GM19035 (cell line): ENCODE measurements at regions not wholly inside any gene's neighbourhood (a gene's known extent, or its start where the extent isn't known, plus 50 kb on each side); places are given as distances from the start of the nearest gene placed in this dataset.
"Not testable (repeated sequence)": the region's sequence is repeated elsewhere in the genome, so short reads cannot be mapped to it uniquely, and the experiment has no call there.

ENCODE experiments used
- ATAC-seq: cut with Tn5 transposase; IDR thresholded peaks from one replicate; pipeline ENCODE4 v1.9.1; 2021; ENCODE audit not compliant: unreplicated experiment

GRCh38 chr10:106309376-106309775 is 855.1 kb downstream of the SORCS1 start:
- no peak for ATAC-seq

- ATAC-seq = no peak
These were observed 856.2 kb downstream of the SORCS1 start for GRCh38 chr10:106308284-106308683.

GRCh38 chr10:106304056-106304455 is 860.5 kb downstream of the SORCS1 start:
- no peak for ATAC-seq

GRCh38 chr10:106302961-106303360 is 861.5 kb downstream of the SORCS1 start:
- ATAC-seq = no peak

- no peak for ATAC-seq
These were observed 863.4 kb downstream of the SORCS1 start for GRCh38 chr10:106301146-106301545.

- no peak for ATAC-seq
These were observed 867.6 kb downstream of the SORCS1 start for GRCh38 chr10:106296750-106297392.

GRCh38 chr10:106284802-106285587 is 879.5 kb downstream of the SORCS1 start:
- ATAC-seq = no peak

- no peak for ATAC-seq
These were observed 883.5 kb downstream of the SORCS1 start for GRCh38 chr10:106280896-106281460.

- ATAC-seq = no peak
These were observed 886.1 kb downstream of the SORCS1 start for GRCh38 chr10:106278383-106278782.

GRCh38 chr10:106271237-106271636 is 893.3 kb downstream of the SORCS1 start:
- no peak for ATAC-seq

- ATAC-seq = no peak
These were observed 896.5 kb downstream of the SORCS1 start for GRCh38 chr10:106268000-106268399.

- ATAC-seq = no peak
These were observed 896.9 kb downstream of the SORCS1 start for GRCh38 chr10:106267591-106267990.

GRCh38 chr10:106257432-106257831 is 907.1 kb downstream of the SORCS1 start:
- ATAC-seq = not testable (repeated sequence)

GRCh38 chr10:106255111-106255678 is 909.3 kb downstream of the SORCS1 start:
- ATAC-seq = no peak

GRCh38 chr10:106254071-106254470 is 910.4 kb downstream of the SORCS1 start:
- ATAC-seq = no peak

GRCh38 chr10:106252541-106252940 is 912.0 kb downstream of the SORCS1 start:
- ATAC-seq = no peak

- no peak for ATAC-seq
These were observed 912.9 kb downstream of the SORCS1 start for GRCh38 chr10:106251573-106251972.

- no peak for ATAC-seq
These were observed 922.2 kb downstream of the SORCS1 start for GRCh38 chr10:106242301-106242700.

GRCh38 chr10:106226828-106227227 is 937.7 kb downstream of the SORCS1 start:
- no peak for ATAC-seq

- no peak for ATAC-seq
These were observed 938.4 kb downstream of the SORCS1 start for GRCh38 chr10:106226142-106226541.

- no peak for ATAC-seq
These were observed 939.8 kb downstream of the SORCS1 start for GRCh38 chr10:106224676-106225075.

GRCh38 chr10:106217627-106218026 is 946.9 kb downstream of the SORCS1 start:
- ATAC-seq = no peak
